Cardiac fibroblast (primary cell): ENCODE measurements at regions not wholly inside any gene's neighbourhood (a gene's known extent, or its start where the extent isn't known, plus 50 kb on each side); places are given as distances from the start of the nearest gene placed in this dataset.

Source experiments
- DNase-seq, 2 donors: peaks; one replicate each; pipeline versions ENCODE4 v3.0.0 to v3.0.0-alpha.2; 2010; ENCODE audit warnings: low read depth in 2 of 2
- H3K4me3 ChIP-seq, 2 donors: replicated peaks in 1 of 2; 1 replicate in 1 of 2; 2 replicates in 1 of 2; pipeline ENCODE4 v1.5.1; 2011; ENCODE audit warnings: low read depth in 2 of 2, low read length in 2 of 2, mild to moderate bottlenecking in 2 of 2, moderate library complexity in 1 of 2
- TF ChIP-seq, protein P1 (sequence below): IDR thresholded peaks from one replicate; pipeline ENCODE4 v1.5.1; 2011; ENCODE audit warnings: low read depth, mild to moderate bottlenecking, low read length, inconsistent platforms

DNA sequence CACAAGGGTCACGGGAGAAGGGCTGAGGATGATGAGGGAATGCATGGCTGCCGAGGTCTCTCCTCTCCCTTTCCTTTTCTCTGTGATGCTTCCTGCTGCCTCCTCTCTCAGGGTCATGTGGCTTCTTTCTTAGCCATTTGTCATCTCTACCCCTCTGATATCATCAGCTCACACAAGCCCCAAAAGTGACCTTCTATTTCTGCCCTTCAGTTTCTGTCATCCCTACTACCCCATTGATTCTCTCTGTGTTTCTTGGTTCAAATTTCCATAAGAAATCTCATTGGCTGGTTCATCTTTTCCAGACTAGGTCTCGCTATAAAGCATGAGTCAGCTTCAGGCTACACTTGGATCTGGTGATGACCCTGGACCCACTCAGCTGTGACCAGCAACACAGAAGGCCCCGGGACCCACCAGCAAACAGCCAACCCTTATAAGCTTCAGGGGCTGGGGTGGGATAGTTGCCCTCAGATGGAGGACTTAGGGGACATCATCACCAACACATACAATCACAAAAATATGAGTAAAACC, 284.3 kb downstream of the SKAP2 start:
- TF ChIP-seq, protein P1, sequence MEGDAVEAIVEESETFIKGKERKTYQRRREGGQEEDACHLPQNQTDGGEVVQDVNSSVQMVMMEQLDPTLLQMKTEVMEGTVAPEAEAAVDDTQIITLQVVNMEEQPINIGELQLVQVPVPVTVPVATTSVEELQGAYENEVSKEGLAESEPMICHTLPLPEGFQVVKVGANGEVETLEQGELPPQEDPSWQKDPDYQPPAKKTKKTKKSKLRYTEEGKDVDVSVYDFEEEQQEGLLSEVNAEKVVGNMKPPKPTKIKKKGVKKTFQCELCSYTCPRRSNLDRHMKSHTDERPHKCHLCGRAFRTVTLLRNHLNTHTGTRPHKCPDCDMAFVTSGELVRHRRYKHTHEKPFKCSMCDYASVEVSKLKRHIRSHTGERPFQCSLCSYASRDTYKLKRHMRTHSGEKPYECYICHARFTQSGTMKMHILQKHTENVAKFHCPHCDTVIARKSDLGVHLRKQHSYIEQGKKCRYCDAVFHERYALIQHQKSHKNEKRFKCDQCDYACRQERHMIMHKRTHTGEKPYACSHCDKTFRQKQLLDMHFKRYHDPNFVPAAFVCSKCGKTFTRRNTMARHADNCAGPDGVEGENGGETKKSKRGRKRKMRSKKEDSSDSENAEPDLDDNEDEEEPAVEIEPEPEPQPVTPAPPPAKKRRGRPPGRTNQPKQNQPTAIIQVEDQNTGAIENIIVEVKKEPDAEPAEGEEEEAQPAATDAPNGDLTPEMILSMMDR = no peak
- no peak for DNase-seq
- no peak overlapping the region for H3K4me3 ChIP-seq

DNA sequence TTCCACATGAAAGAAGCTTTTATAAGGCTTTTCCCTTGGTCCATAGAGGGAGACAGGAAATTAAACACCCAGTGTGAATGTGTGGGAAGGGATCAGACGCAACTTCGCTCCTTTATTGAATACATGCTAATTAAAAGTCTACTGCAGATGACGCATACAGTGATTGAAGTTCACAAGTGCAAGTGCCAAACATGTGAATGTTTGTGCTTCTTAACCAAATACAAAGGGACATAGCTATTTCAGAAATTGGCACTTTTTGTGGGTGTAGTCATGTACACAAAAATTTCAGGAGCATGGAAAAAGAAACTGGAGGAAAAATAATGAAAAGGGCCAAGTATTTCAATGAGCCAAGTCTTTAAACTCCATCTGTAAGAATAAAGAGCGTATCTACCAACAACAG, 283.7 kb downstream of the SKAP2 start:
- TF ChIP-seq, protein P1 = no peak
- no peak for DNase-seq
- H3K4me3 ChIP-seq = no peak overlapping the region

DNA sequence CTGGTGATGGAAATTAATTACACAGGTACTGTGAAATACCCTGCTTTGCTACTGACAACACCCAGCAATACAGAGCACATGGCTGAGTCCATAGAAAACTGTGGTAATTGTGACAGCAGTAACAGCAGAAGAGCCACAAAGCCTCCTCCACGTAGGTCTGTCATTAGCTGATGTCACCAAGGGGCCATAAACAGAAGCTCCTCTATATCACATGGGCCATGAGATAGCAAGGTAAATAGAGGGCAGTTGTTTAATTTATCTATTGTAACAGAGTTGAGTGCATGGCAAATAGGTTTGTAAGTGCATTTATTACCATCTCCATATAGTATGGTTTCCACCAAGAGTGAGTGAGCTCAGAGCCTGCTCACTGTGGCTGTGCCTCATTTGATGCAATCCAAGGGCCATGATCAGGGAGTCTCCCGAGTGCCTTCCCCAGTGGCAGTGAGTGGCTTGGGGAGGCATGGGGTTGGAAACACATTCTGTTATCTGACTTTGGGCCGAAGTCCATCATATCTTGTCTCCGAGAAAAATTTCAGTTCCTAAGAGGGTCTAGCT, 281.2 kb downstream of the SKAP2 start:
- no peak for DNase-seq
- H3K4me3 ChIP-seq = no peak overlapping the region
- TF ChIP-seq, protein P1 = no peak

DNA sequence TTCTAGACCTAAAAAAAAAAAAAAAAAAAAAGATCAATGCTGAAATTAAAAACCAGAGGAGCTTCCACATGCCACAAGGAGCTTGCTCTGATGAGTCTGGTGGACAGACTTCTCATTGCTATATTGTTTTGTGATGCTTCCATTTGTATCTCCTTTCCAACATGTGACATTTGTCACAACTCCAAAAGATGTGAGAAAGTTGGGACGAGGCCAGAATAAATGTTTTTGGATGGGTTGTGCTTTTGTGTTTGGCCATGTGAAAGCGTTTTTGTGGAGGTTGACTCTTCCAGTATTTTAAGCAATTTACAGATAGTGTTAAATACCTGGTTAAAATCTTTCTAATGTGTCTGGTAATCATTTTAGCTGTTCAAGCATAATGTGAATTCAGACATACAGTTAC, 280.1 kb downstream of the SKAP2 start:
- H3K4me3 ChIP-seq = no peak overlapping the region
- TF ChIP-seq, protein P1 = no peak
- DNase-seq = no peak

DNA sequence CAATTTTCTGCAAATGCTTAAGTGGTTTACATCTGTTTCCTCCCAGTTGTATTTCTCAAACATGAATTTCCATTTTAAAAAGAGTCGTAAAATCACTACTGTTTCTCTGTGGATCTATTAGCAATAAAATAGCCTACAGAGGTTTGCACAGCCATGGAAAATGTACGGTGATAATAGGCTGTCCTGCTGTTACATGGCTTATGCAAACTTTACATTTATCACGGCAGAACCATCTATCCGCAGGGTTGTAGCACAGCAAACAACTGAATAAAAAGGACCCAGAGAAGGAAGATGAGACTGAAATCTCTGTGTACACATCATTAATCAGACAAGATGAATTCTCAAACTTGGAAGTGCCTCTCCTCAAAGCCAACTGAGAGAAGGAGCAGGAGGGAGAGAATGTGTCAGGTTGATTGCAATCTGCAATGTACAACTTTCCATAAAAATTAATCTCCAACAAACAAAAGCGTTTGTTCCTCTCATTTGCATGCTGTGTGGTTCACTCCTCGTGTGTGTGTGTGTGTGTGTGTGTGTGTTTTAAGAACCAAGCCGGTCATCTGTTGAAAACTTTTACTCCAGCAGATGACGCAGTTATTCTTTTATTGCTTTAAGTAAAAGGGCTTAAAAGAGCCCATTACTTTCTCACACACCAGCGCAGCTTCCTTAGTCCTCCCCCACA, 279.3 kb downstream of the SKAP2 start:
- no peak overlapping the region for H3K4me3 ChIP-seq
- no peak for DNase-seq
- TF ChIP-seq, protein P1 = no peak

DNA sequence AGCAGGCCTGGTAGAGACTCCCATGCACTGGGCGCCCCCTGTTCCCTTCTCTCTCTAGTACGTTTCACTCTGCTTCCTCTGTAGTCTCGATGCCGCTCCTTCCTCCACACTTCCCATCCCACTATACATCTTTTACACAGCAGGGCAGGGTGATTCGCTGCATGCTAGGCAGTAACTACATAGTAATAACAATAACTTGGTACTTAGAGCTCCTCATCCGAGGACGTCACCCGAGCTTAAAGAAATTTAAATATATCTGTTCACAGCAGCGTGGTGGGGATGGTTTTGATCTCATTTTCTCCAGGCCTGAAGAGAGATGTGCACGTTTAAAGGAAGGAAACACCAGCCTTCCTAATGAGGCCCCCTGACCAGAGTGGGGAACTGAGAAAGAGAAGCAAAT, 276.9 kb downstream of the SKAP2 start:
- no peak overlapping the region for H3K4me3 ChIP-seq
- DNase-seq = no peak
- TF ChIP-seq, protein P1 = no peak
